ENCODE measurements at regions not wholly inside any gene's neighbourhood (a gene's known extent, or its start where the extent isn't known, plus 50 kb on each side); places are given as distances from the start of the nearest gene placed in this dataset.

DNA sequence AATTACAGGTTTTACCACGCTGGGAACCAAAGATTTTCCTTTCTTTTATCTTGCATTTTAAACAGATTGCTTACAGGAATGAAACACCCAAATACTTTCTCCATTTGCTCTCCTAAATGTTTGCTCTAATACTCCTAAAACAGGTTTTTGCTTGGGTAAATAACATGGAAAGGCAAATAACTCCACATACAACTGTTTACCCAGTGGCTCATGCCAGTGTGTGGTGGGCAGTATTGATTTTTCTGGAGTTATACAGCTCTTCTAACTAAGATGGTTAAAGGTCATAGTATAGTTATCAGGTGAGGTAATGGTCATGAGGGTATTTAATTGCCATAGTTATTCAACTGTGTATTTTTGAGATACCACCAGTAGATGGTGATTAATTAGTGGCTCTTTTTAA, 61.2 kb upstream of the RAB27B start:
- Mint-ChIP-seq H3K4me3 (no peak overlapping the region), H3K36me3 (ENCODE audit: low read depth) (no peaks in the 10 kb centered on the region), H3K27me3 (ENCODE audit: insufficient read depth) (peaks cover 9% of the 10 kb centered on the region), H3K27ac (no peak overlapping the region), H3K9me3 (no peaks in the 10 kb centered on the region), H3K4me1 (ENCODE audit: low read depth) (peaks cover 16% of the 10 kb centered on the region; the same call in 1 of the 2 replicates)
- no peak for DNase-seq
- TF ChIP-seq, protein P1, sequence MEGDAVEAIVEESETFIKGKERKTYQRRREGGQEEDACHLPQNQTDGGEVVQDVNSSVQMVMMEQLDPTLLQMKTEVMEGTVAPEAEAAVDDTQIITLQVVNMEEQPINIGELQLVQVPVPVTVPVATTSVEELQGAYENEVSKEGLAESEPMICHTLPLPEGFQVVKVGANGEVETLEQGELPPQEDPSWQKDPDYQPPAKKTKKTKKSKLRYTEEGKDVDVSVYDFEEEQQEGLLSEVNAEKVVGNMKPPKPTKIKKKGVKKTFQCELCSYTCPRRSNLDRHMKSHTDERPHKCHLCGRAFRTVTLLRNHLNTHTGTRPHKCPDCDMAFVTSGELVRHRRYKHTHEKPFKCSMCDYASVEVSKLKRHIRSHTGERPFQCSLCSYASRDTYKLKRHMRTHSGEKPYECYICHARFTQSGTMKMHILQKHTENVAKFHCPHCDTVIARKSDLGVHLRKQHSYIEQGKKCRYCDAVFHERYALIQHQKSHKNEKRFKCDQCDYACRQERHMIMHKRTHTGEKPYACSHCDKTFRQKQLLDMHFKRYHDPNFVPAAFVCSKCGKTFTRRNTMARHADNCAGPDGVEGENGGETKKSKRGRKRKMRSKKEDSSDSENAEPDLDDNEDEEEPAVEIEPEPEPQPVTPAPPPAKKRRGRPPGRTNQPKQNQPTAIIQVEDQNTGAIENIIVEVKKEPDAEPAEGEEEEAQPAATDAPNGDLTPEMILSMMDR (IDR thresholded peaks at IDR 0.05), result no peak

DNA sequence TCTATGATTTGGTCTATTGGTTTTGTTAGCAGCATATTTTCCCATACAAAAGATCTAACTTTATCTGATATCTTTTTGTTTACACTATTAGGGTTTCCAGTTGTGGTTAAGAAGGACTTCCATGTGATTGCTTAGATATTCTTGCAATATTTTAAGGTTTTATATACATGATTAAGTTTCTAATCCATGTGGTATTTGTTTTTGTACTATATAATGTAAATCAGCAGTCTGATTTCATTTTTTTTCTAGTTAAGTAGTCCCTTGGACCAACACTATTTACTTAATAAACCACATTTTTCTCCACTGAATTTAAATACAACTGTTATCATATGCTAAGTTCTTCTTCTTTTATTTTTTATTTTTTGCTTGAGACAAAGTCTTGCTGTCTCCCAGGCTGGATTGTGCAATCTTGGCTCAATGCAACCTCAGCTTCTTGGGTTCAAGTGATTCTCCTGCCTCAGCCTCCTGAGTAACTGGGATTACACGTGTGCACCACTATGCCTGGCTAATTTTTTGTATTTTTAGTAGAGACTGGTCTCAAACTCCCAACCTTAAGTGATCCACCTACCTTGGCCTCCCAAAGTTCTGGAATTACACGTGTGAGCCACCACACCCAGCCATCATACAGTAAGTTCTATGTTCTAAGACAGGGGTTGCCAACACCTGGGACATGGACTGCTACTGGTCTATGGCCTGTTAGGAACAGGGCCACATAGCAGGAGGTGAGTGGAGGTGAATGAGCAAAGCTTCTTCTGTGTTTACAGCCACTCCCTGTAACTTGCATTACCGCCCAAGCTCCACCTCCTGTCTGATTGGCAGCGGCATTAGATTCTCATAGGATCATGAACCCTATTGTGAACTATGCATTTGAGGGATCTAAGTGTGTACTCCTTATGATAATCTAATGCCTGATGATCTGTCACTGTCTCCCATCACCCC, 58.5 kb upstream of the RAB27B start:
- TF ChIP-seq, protein P1 (IDR thresholded peaks at IDR 0.05), result no peak
- Mint-ChIP-seq H3K36me3 (ENCODE audit: low read depth) (no peaks in the 10 kb centered on the region), H3K4me1 (ENCODE audit: low read depth) (peaks cover 28% of the 10 kb centered on the region), H3K27me3 (ENCODE audit: insufficient read depth) (peaks cover 7% of the 10 kb centered on the region), H3K4me3 (no peak overlapping the region), H3K9me3 (no peaks in the 10 kb centered on the region), H3K27ac (no peak overlapping the region)
- DNase-seq, result no peak

DNA sequence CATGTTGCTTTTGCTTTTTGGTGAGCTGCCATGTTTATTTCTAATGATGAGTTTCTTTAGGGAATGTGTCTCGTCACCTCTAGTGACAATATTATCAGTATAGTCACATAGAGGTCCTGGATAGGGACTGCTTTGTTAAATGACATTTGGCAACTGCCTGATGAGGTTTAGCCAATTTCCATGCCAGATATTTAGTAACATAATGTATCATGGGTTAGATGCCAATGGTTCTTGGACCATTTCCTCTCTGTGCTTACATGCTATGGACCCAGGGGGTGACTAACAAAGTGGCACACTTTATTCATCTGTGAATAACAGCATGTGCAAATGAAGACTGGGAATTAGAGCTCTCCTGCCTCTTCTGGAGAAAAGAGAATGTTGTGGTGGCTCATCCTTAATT, 56.2 kb upstream of the RAB27B start:
- Mint-ChIP-seq H3K27ac (no peak overlapping the region), H3K27me3 (ENCODE audit: insufficient read depth) (peaks cover 5% of the 10 kb centered on the region), H3K9me3 (no peaks in the 10 kb centered on the region), H3K36me3 (ENCODE audit: low read depth) (no peaks in the 10 kb centered on the region), H3K4me3 (no peak overlapping the region), H3K4me1 (ENCODE audit: low read depth) (peaks cover 40% of the 10 kb centered on the region)
- no peak for DNase-seq
- TF ChIP-seq, protein P1 (IDR thresholded peaks at IDR 0.05), result no peak

DNA sequence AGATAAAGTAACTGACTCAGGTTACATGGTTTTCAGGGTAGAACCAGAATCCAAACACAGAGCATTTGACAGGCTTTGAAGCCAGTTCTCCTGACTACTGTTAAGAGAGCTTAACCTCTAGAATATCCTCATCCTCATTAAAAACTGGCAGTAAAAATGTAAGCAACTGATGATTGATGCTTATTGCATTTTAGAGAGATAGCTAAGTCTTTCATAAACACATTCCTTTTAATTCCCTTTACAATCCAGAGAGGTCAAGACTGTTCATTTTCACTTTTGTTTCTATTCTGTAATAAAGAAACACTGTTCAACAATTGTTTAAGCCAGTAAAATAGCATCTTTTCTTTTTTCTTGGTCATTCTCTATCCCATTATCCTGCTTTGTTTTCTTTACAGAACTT, 53.9 kb upstream of the RAB27B start:
- Mint-ChIP-seq H3K9me3 (no peaks in the 10 kb centered on the region), H3K4me1 (ENCODE audit: low read depth) (peaks cover 49% of the 10 kb centered on the region), H3K27me3 (ENCODE audit: insufficient read depth) (peaks cover 1% of the 10 kb centered on the region; the same call in 1 of the 2 replicates), H3K36me3 (ENCODE audit: low read depth) (no peaks in the 10 kb centered on the region), H3K4me3 (peak overlapping the region; percentile 35; the same call in 1 of the 2 replicates), H3K27ac (peak overlapping the region; percentile 92)
- DNase-seq, result peak; percentile 42
- TF ChIP-seq, protein P1 (IDR thresholded peaks at IDR 0.05), result no peak

DNA sequence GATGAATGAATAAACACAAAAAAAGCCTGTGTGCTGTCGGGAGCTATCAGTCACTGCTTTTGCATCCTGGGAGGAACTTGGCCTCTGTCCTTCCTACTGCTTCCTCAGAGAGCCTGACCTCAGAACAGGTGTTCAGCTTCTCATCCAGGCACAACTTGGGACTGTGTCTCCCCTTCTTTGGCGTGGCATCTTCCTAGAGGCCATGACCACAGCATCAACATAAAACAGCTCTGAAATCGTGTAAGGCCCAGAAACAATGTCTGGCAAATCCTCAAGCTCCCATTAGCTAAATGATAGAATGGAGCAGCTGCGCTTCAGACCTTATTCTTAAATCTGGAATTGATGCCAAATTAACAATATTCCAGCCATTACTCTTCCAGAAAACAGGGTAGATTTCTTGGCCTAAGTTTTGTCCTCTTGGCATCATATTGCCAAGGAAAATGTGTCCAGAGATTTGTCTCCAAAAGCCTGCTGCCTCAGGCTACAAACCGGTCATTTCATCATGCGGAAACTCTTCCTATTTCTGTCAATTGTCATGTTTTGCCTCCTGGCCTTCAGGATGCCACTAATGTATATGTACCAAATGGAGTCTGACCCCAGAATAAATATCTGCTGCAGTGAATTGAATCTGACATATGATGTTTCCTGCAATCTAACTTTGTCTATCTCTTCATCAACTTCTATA, 53.2 kb upstream of the RAB27B start:
- H3K4me1 Mint-ChIP-seq (ENCODE audit: low read depth), result peaks cover 48% of the 10 kb centered on the region
- no peak for DNase-seq
- H3K27ac Mint-ChIP-seq, result peak overlapping the region; percentile 92
- H3K27me3 Mint-ChIP-seq (ENCODE audit: insufficient read depth), result peaks cover 1% of the 10 kb centered on the region; the same call in 1 of the 2 replicates
- H3K36me3 Mint-ChIP-seq (ENCODE audit: low read depth), result no peaks in the 10 kb centered on the region
- TF ChIP-seq, protein P1 (IDR thresholded peaks at IDR 0.05), result no peak
- H3K9me3 Mint-ChIP-seq, result no peaks in the 10 kb centered on the region
- peak overlapping the region; percentile 65 for H3K4me3 Mint-ChIP-seq

Measured in HFFc6 (cell line).